ENCODE measurements at regions not wholly inside any gene's neighbourhood (a gene's known extent, or its start where the extent isn't known, plus 50 kb on each side); places are given as distances from the start of the nearest gene placed in this dataset.

GRCh38 chr13:107497661-107498060 lies 717.7 kb downstream of the LIG4 start:
- intact Hi-C loops (cut with DNase I), result no loop called here
- Histone ChIP-seq H3K4me1 (no peaks in the 10 kb centered on the region), H3K27ac (no peak overlapping the region), H3K27me3 (no peaks in the 10 kb centered on the region), H3K4me3 (replicated peaks in 1 of 3) (no peak overlapping the region), H3K36me3 (no peaks in the 10 kb centered on the region), H3K9me3 (no peaks in the 10 kb centered on the region)
- DNase-seq, result no peak
- TF ChIP-seq CTCF (IDR thresholded peaks at IDR 0.05) (no peak), POLR2A (IDR thresholded peaks at IDR 0.05) (no peak)
- 72 to 82% methylated on average over 5 of the region's 5 CpGs for WGBS, 2 donors

GRCh38 chr13:107493266-107493665 lies 722.1 kb downstream of the LIG4 start:
- H3K27ac ChIP-seq, result no peak overlapping the region
- H3K4me1 ChIP-seq, result no peaks in the 10 kb centered on the region
- no peak for TF ChIP-seq CTCF (IDR thresholded peaks at IDR 0.05)
- TF ChIP-seq POLR2A (IDR thresholded peaks at IDR 0.05), result no peak
- H3K4me3 ChIP-seq (replicated peaks in 1 of 3), result no peak overlapping the region
- no peaks in the 10 kb centered on the region for H3K36me3 ChIP-seq
- DNase-seq, result no peak
- H3K9me3 ChIP-seq, result no peaks in the 10 kb centered on the region
- intact Hi-C loops (cut with DNase I), result no loop called here
- no peaks in the 10 kb centered on the region for H3K27me3 ChIP-seq
- WGBS, 2 donors, result 51 to 54% methylated on average over 3 of the region's 3 CpGs

GRCh38 chr13:107482688-107483087 lies 732.6 kb downstream of the LIG4 start:
- WGBS, 2 donors, result 62 to 72% methylated on average over 5 of the region's 5 CpGs
- TF ChIP-seq CTCF (IDR thresholded peaks at IDR 0.05) (no peak), POLR2A (IDR thresholded peaks at IDR 0.05) (no peak)

GRCh38 chr13:107480130-107480529 lies 735.2 kb downstream of the LIG4 start:
- Histone ChIP-seq H3K4me3 (replicated peaks in 1 of 3) (no peak overlapping the region), H3K27me3 (no peaks in the 10 kb centered on the region), H3K9me3 (no peaks in the 10 kb centered on the region), H3K4me1 (no peaks in the 10 kb centered on the region), H3K27ac (no peak overlapping the region), H3K36me3 (no peaks in the 10 kb centered on the region)
- intact Hi-C loops (cut with DNase I), result no loop called here
- WGBS, 2 donors, result 91 to 93% methylated on average over 1 of the region's 1 CpG
- DNase-seq, result no peak
- no peak for TF ChIP-seq POLR2A (IDR thresholded peaks at IDR 0.05)
- TF ChIP-seq CTCF (IDR thresholded peaks at IDR 0.05), result no peak

More at GRCh38 chr13:107482688-107483087, 732.6 kb downstream of the LIG4 start:
- Histone ChIP-seq H3K9me3 (no peaks in the 10 kb centered on the region), H3K4me1 (no peaks in the 10 kb centered on the region), H3K27me3 (no peaks in the 10 kb centered on the region), H3K4me3 (replicated peaks in 1 of 3) (no peak overlapping the region), H3K36me3 (no peaks in the 10 kb centered on the region), H3K27ac (no peak overlapping the region)
- DNase-seq, result no peak
- intact Hi-C loops (cut with DNase I), result no loop called here

GRCh38 chr13:107477772-107478379 lies 737.5 kb downstream of the LIG4 start:
- intact Hi-C loops (cut with DNase I), result no loop called here
- H3K27ac ChIP-seq, result no peak overlapping the region
- H3K36me3 ChIP-seq, result no peaks in the 10 kb centered on the region
- no peak overlapping the region for H3K4me3 ChIP-seq (replicated peaks in 1 of 3)
- 53 to 62% methylated on average over 3 of the region's 3 CpGs for WGBS, 2 donors
- H3K27me3 ChIP-seq, result no peaks in the 10 kb centered on the region
- no peaks in the 10 kb centered on the region for H3K9me3 ChIP-seq
- H3K4me1 ChIP-seq, result no peaks in the 10 kb centered on the region
- no peak for DNase-seq
- TF ChIP-seq CTCF (IDR thresholded peaks at IDR 0.05) (no peak), POLR2A (IDR thresholded peaks at IDR 0.05) (no peak)

Measured in thyroid gland (tissue), 4 donors.